Endothelial cell of umbilical vein (primary cell): ENCODE measurements at regions not wholly inside any gene's neighbourhood (a gene's known extent, or its start where the extent isn't known, plus 50 kb on each side); places are given as distances from the start of the nearest gene placed in this dataset.

Experiments used
- CTCF ChIP-seq, 2 donors: IDR thresholded peaks; 1 replicate in 1 of 2; 2 replicates in 1 of 2; pipeline ENCODE4 v1.5.1; 2011; ENCODE audit warnings: low read length in 2 of 2, mild to moderate bottlenecking in 2 of 2, moderate library complexity in 2 of 2, control low read depth in 1 of 2, inconsistent platforms in 1 of 2, low read depth in 1 of 2; ENCODE audit not compliant: insufficient read depth in 1 of 2; ENCODE audit errors: extremely low read depth in 1 of 2
- MAX ChIP-seq: IDR thresholded peaks from 2 replicates; pipeline ENCODE4 v1.6.1; 2011; ENCODE audit not compliant: insufficient read depth, insufficient read length

GRCh38 chr15:62392376-62392775 lies 227.3 kb upstream of the C2CD4B start:
- TF ChIP-seq MAX, result no peak
- no peak for TF ChIP-seq CTCF (IDR thresholded peaks at IDR 0.05; ENCODE audit: extremely low read depth in 1 of 2, insufficient read depth in 1 of 2, low read depth in 1 of 2, low read length in 2 of 2)
